ENCODE measurements at regions not wholly inside any gene's neighbourhood (a gene's known extent, or its start where the extent isn't known, plus 50 kb on each side); places are given as distances from the start of the nearest gene placed in this dataset.

- Histone ChIP-seq H3K4me3 (ENCODE audit: low read depth in 2 of 2, low read length in 1 of 2) (no peak overlapping the region), H3K9me2 (no peaks in the 10 kb centered on the region), H3K79me2 (ENCODE audit: insufficient read depth) (no peaks in the 10 kb centered on the region), H3K9ac (no peak overlapping the region), H3K36me3 (replicated peaks in 1 of 2; ENCODE audit: control insufficient read depth in 1 of 2, insufficient read depth in 2 of 2, low read length in 1 of 2) (no peaks in the 10 kb centered on the region), H2AFZ (ENCODE audit: low read depth) (no peak overlapping the region), H3K4me1 (ENCODE audit: control insufficient read depth in 1 of 2, insufficient read depth in 2 of 2, low read depth in 1 of 2, low read length in 1 of 2) (no peaks in the 10 kb centered on the region), H3K27me3 (ENCODE audit: insufficient read depth) (no peaks in the 10 kb centered on the region), H4K20me1 (ENCODE audit: insufficient read depth) (no peaks in the 10 kb centered on the region), H3K9me3 (no peaks in the 10 kb centered on the region), H3K4me2 (no peak overlapping the region), H3F3A (replicated peaks; ENCODE audit: insufficient read depth) (no peaks in the 10 kb centered on the region), H3K27ac (ENCODE audit: low read depth in 2 of 2, low read length in 1 of 2) (no peak overlapping the region)
- POLR2A ChIA-PET: no interaction called here
- peak; percentile 30 for DNase-seq
- CTCF ChIA-PET: no interaction called here
- TF ChIP-seq SMC3 (IDR thresholded peaks at IDR 0.05; ENCODE audit: low read depth, low read length) (peak; percentile 26; the same call in 1 of the 2 replicates), MAX (IDR thresholded peaks at IDR 0.05; ENCODE audit: low read depth) (no peak), POLR2AphosphoS5 (IDR thresholded peaks at IDR 0.05; ENCODE audit: low read depth, low read length) (no peak), JUND (IDR thresholded peaks at IDR 0.05) (no peak), GABPA (IDR thresholded peaks at IDR 0.05; ENCODE audit: low read depth) (no peak), USF1 (IDR thresholded peaks at IDR 0.05; ENCODE audit: borderline replicate concordance, low read depth) (no peak), CHD2 (IDR thresholded peaks at IDR 0.05; ENCODE audit: low read length, partially characterized antibody) (no peak), GATA2 (CRISPR knock-in tag; IDR thresholded peaks at IDR 0.05) (no peak), RAD21 (IDR thresholded peaks at IDR 0.05; ENCODE audit: low read length) (peak; percentile 67)
- WGBS (ENCODE audit: low lambda C conversion rate): 25% methylated on average over 3 of the region's 3 CpGs
Measured at GRCh38 chr14:49134940-49135339, 451.2 kb downstream of the RPS29 start.

GRCh38 chr14:49121246-49121645 is 464.9 kb downstream of the RPS29 start:
- Histone ChIP-seq H4K20me1 (ENCODE audit: insufficient read depth) (no peaks in the 10 kb centered on the region), H3F3A (replicated peaks; ENCODE audit: insufficient read depth) (no peaks in the 10 kb centered on the region), H3K9me2 (no peaks in the 10 kb centered on the region), H3K9me3 (no peaks in the 10 kb centered on the region), H3K79me2 (ENCODE audit: insufficient read depth) (no peaks in the 10 kb centered on the region), H3K9ac (no peak overlapping the region), H3K36me3 (replicated peaks in 1 of 2; ENCODE audit: control insufficient read depth in 1 of 2, insufficient read depth in 2 of 2, low read length in 1 of 2) (no peaks in the 10 kb centered on the region), H3K4me3 (ENCODE audit: low read depth in 2 of 2, low read length in 1 of 2) (no peak overlapping the region), H3K27me3 (ENCODE audit: insufficient read depth) (no peaks in the 10 kb centered on the region), H3K4me2 (no peak overlapping the region), H3K4me1 (ENCODE audit: control insufficient read depth in 1 of 2, insufficient read depth in 2 of 2, low read depth in 1 of 2, low read length in 1 of 2) (no peaks in the 10 kb centered on the region), H2AFZ (ENCODE audit: low read depth) (no peak overlapping the region), H3K27ac (ENCODE audit: low read depth in 2 of 2, low read length in 1 of 2) (no peak overlapping the region)
- WGBS (ENCODE audit: low lambda C conversion rate): 18% methylated on average over 5 of the region's 5 CpGs
- no peak for DNase-seq
- POLR2A ChIA-PET: no interaction called here
- TF ChIP-seq MAX (IDR thresholded peaks at IDR 0.05; ENCODE audit: low read depth): no peak
- CTCF ChIA-PET: no interaction called here

GRCh38 chr14:49114161-49114893 is 471.9 kb downstream of the RPS29 start:
- Histone ChIP-seq H3K4me2 (no peak overlapping the region), H3K4me1 (ENCODE audit: control insufficient read depth in 1 of 2, insufficient read depth in 2 of 2, low read depth in 1 of 2, low read length in 1 of 2) (no peaks in the 10 kb centered on the region), H3K9me2 (no peaks in the 10 kb centered on the region), H3K4me3 (ENCODE audit: low read depth in 2 of 2, low read length in 1 of 2) (no peak overlapping the region), H3K9me3 (no peaks in the 10 kb centered on the region), H2AFZ (ENCODE audit: low read depth) (no peak overlapping the region), H3K27me3 (ENCODE audit: insufficient read depth) (no peaks in the 10 kb centered on the region), H3F3A (replicated peaks; ENCODE audit: insufficient read depth) (no peaks in the 10 kb centered on the region), H3K27ac (ENCODE audit: low read depth in 2 of 2, low read length in 1 of 2) (no peak overlapping the region), H4K20me1 (ENCODE audit: insufficient read depth) (no peaks in the 10 kb centered on the region), H3K36me3 (replicated peaks in 1 of 2; ENCODE audit: control insufficient read depth in 1 of 2, insufficient read depth in 2 of 2, low read length in 1 of 2) (no peaks in the 10 kb centered on the region), H3K79me2 (ENCODE audit: insufficient read depth) (no peaks in the 10 kb centered on the region), H3K9ac (no peak overlapping the region)
- TF ChIP-seq TEAD4 (IDR thresholded peaks at IDR 0.05; ENCODE audit: borderline replicate concordance, insufficient read depth) (no peak), USF1 (IDR thresholded peaks at IDR 0.05; ENCODE audit: borderline replicate concordance, low read depth) (no peak), CHD2 (IDR thresholded peaks at IDR 0.05; ENCODE audit: low read length, partially characterized antibody) (no peak), RXRA (IDR thresholded peaks at IDR 0.05; ENCODE audit: borderline replicate concordance, low read depth) (no peak), EZH2phosphoT487 (IDR thresholded peaks at IDR 0.05; ENCODE audit: borderline replicate concordance, low read depth) (no peak), RAD21 (IDR thresholded peaks at IDR 0.05; ENCODE audit: low read length) (no peak), IRF3 (IDR thresholded peaks at IDR 0.05; ENCODE audit: low read depth, low read length) (no peak), MAX (IDR thresholded peaks at IDR 0.05; ENCODE audit: low read depth) (no peak), YY1 (IDR thresholded peaks at IDR 0.05; ENCODE audit: low read depth) (no peak), TCF12 (IDR thresholded peaks at IDR 0.05) (no peak), RFX5 (IDR thresholded peaks at IDR 0.05; ENCODE audit: low read length) (no peak), EP300 (IDR thresholded peaks at IDR 0.05; ENCODE audit: borderline replicate concordance in 1 of 2, low read depth in 1 of 2, low read length in 1 of 2) (no peak)
- ChIA-PET CTCF (no interaction called here), POLR2A (no interaction called here)
- 22% methylated on average over 6 of the region's 6 CpGs for WGBS (ENCODE audit: low lambda C conversion rate)
- no peak for DNase-seq

Data from SK-N-SH (cell line).